OCI-LY7 (cell line): ENCODE measurements at regions not wholly inside any gene's neighbourhood (a gene's known extent, or its start where the extent isn't known, plus 50 kb on each side); places are given as distances from the start of the nearest gene placed in this dataset.

Experiments used
- CTCF ChIP-seq: fragments of 200-600 bp; sonication (generic); conservative IDR thresholded peaks from 2 replicates; pipeline ENCODE4 v1.5.1; 2014; ENCODE audit warnings: mild to moderate bottlenecking, antibody characterized with exemption, low read length, moderate library complexity, mixed read lengths
- EZH2phosphoT487 ChIP-seq: fragments of 200-600 bp; sonication (generic); IDR thresholded peaks from 2 replicates; pipeline ENCODE4 v1.6.1; 2018; ENCODE audit warnings: low read depth, borderline replicate concordance, mild to moderate bottlenecking, mixed run types, antibody characterized with exemption, low read length, moderate library complexity, mixed read lengths

- TF ChIP-seq CTCF (no peak), EZH2phosphoT487 (no peak)
These were observed 154.6 kb downstream of the SLC30A10 start for GRCh38 chr1:219773775-219774174.
